ENCODE measurements at regions not wholly inside any gene's neighbourhood (a gene's known extent, or its start where the extent isn't known, plus 50 kb on each side); places are given as distances from the start of the nearest gene placed in this dataset.
A peak's percentile ranks its signal among the peaks of the same experiment; 100 is the strongest.

- Histone ChIP-seq H2BK120ac (ENCODE audit: low read depth, low read length) (no peak overlapping the region), H3K9ac (ENCODE audit: low read depth, low read length) (no peak overlapping the region; the same call in 1 of the 2 replicates), H4K5ac (ENCODE audit: low read depth, low read length) (no peak overlapping the region), H3K9me3 (ENCODE audit: control insufficient read depth, insufficient read depth, low read length) (no peaks in the 10 kb centered on the region), H2BK5ac (ENCODE audit: low read depth, low read length, poor library complexity, severe bottlenecking) (no peak overlapping the region), H2AK9ac (replicated peaks; ENCODE audit: low read depth, low read length, poor library complexity) (no peak overlapping the region), H3K23ac (ENCODE audit: low read depth, low read length) (no peak overlapping the region), H3K27me3 (ENCODE audit: control insufficient read depth, insufficient read depth, low read length) (peaks cover 6% of the 10 kb centered on the region), H3K9me1 (ENCODE audit: insufficient read depth, low read length) (no peaks in the 10 kb centered on the region), H3K4me3 (ENCODE audit: insufficient read depth, low read depth, low read length) (peak overlapping the region; percentile 28; the same call in 1 of the 2 replicates), H3K27ac (ENCODE audit: insufficient read depth, low read length) (no peak overlapping the region), H3K14ac (replicated peaks; ENCODE audit: low read depth, low read length) (no peak overlapping the region), H3K56ac (ENCODE audit: extremely low read depth, insufficient read depth, low read length) (peak overlapping the region; percentile 25; the same call in 1 of the 2 replicates), H3K18ac (ENCODE audit: low read depth, low read length) (no peak overlapping the region), H3K4ac (ENCODE audit: low read depth, low read length) (no peak overlapping the region), H4K8ac (ENCODE audit: low read depth in 2 of 2, low read length in 2 of 2) (no peak overlapping the region), H3K36me3 (ENCODE audit: control insufficient read depth, insufficient read depth, low read length) (no peaks in the 10 kb centered on the region), H2AFZ (replicated peaks; ENCODE audit: low read length, poor library complexity) (no peak overlapping the region), H3K79me1 (ENCODE audit: low read depth in 1 of 2, low read length in 2 of 2) (no peaks in the 10 kb centered on the region), H2BK15ac (ENCODE audit: low read depth, low read length) (no peak overlapping the region), H2BK20ac (ENCODE audit: low read depth, low read length) (no peak overlapping the region), H3K4me2 (ENCODE audit: low read depth, low read length) (peak overlapping the region; percentile 81), H4K91ac (ENCODE audit: insufficient read depth, low read depth, low read length) (no peak overlapping the region), H3K4me1 (ENCODE audit: control insufficient read depth, insufficient read depth, low read length) (no peaks in the 10 kb centered on the region), H4K20me1 (ENCODE audit: insufficient read depth, low read length) (no peaks in the 10 kb centered on the region), H2AK5ac (ENCODE audit: low read depth, low read length) (no peak overlapping the region)
- dilution Hi-C loops (cut with HindIII; ENCODE audit: low sequenced_read_pairs, unreplicated experiment) (no loop called here), in situ Hi-C loops (cut with MboI; ENCODE audit: low sequenced_read_pairs) (no loop called here), intact Hi-C loops (cut with micrococcal nuclease) (loop anchor here (2.0 kb wide), 1 partner anchor 48 kb away; no protein-coding TSS in a partner anchor)
- DNase-seq (peak; percentile 17), ATAC-seq (ENCODE audit: low read depth) (peak; percentile 75)
- CTCF ChIA-PET = no interaction called here
- POLR2A ChIA-PET (ENCODE audit: unreplicated experiment) = no interaction called here
- BruUV-seq (replicated peaks) = no TSS peak
- WGBS, 2 experiments (ENCODE audit: extremely low coverage in 2 of 2, insufficient read length in 1 of 2) = 0% methylated on average over 1 of the region's 10 CpGs; no CpG with 5 or more reads in 1 of the 2 experiments
- TF ChIP-seq MXI1 (IDR thresholded peaks at IDR 0.05; ENCODE audit: borderline replicate concordance, low read depth, low read length) (no peak), RFX5 (IDR thresholded peaks at IDR 0.05; ENCODE audit: low read depth, low read length) (no peak), RCOR1 (IDR thresholded peaks at IDR 0.05; ENCODE audit: insufficient replicate concordance, low read length) (no peak), CHD1 (IDR thresholded peaks at IDR 0.05; ENCODE audit: low read depth, low read length) (no peak), FOS (IDR thresholded peaks at IDR 0.05; ENCODE audit: low read depth, low read length) (no peak), MAFK (IDR thresholded peaks at IDR 0.05; ENCODE audit: low read depth, low read length) (no peak), RAD21 (IDR thresholded peaks at IDR 0.05; ENCODE audit: low read length) (no peak), SMC3 (IDR thresholded peaks at IDR 0.05; ENCODE audit: low read depth, low read length) (no peak), MAZ (IDR thresholded peaks at IDR 0.05; ENCODE audit: borderline replicate concordance, low read depth, low read length) (no peak), BHLHE40 (IDR thresholded peaks at IDR 0.05; ENCODE audit: low read depth, low read length) (no peak), POLR2A (IDR thresholded peaks at IDR 0.05; ENCODE audit: low read depth, low read length) (no peak), CEBPB (IDR thresholded peaks at IDR 0.05; ENCODE audit: low read depth, low read length) (no peak)
These were observed 53.2 kb downstream of the EEF1B2 start for GRCh38 chr2:206212673-206213513.
